ENCODE measurements at regions not wholly inside any gene's neighbourhood (a gene's known extent, or its start where the extent isn't known, plus 50 kb on each side); places are given as distances from the start of the nearest gene placed in this dataset.

- no TSS peak for BruUV-seq (replicated peaks)
- CTCF ChIA-PET = no interaction called here
- Histone ChIP-seq H2AFZ (no peak overlapping the region), H3K36me3 (ENCODE audit: low read depth) (no peaks in the 10 kb centered on the region), H3K4me3 (no peak overlapping the region), H4K20me1 (ENCODE audit: insufficient read depth) (no peaks in the 10 kb centered on the region), H3F3A (ENCODE audit: insufficient read depth, low read depth) (no peaks in the 10 kb centered on the region), H3K27me3 (ENCODE audit: insufficient read depth, low read depth) (peaks cover 83% of the 10 kb centered on the region), H3K4me1 (replicated peaks; ENCODE audit: insufficient read depth) (no peaks in the 10 kb centered on the region), H3K27ac (no peak overlapping the region), H3K79me2 (ENCODE audit: low read depth) (no peaks in the 10 kb centered on the region), H3K4me2 (no peak overlapping the region), H3K9me2 (ENCODE audit: insufficient read depth) (no peaks in the 10 kb centered on the region), H3K9me3 (ENCODE audit: insufficient read depth, low read depth) (no peaks in the 10 kb centered on the region)
- intact Hi-C loops (cut with micrococcal nuclease; ENCODE audit: unreplicated experiment) = no loop called here
- POLR2A ChIA-PET (ENCODE audit: unreplicated experiment) = no interaction called here
- DNase-seq = no peak
- no peak for TF ChIP-seq CTCF (conservative IDR thresholded peaks at IDR 0.05)
- no peak for TF ChIP-seq EZH2 (IDR thresholded peaks at IDR 0.05; ENCODE audit: low read depth)
Measured at GRCh38 chr13:111642156-111642767, 321.8 kb downstream of the TEX29 start.

- Histone ChIP-seq H3K9me3 (ENCODE audit: insufficient read depth, low read depth) (no peaks in the 10 kb centered on the region), H4K20me1 (ENCODE audit: insufficient read depth) (no peaks in the 10 kb centered on the region), H3K4me2 (no peak overlapping the region), H2AFZ (no peak overlapping the region), H3K4me3 (no peak overlapping the region), H3F3A (ENCODE audit: insufficient read depth, low read depth) (no peaks in the 10 kb centered on the region), H3K79me2 (ENCODE audit: low read depth) (no peaks in the 10 kb centered on the region), H3K27ac (no peak overlapping the region), H3K36me3 (ENCODE audit: low read depth) (no peaks in the 10 kb centered on the region), H3K9me2 (ENCODE audit: insufficient read depth) (no peaks in the 10 kb centered on the region), H3K27me3 (ENCODE audit: insufficient read depth, low read depth) (peaks cover 97% of the 10 kb centered on the region), H3K4me1 (replicated peaks; ENCODE audit: insufficient read depth) (no peaks in the 10 kb centered on the region)
- TF ChIP-seq EZH2 (IDR thresholded peaks at IDR 0.05; ENCODE audit: low read depth) (no peak), CTCF (conservative IDR thresholded peaks at IDR 0.05) (no peak)
- ChIA-PET CTCF (no interaction called here), POLR2A (ENCODE audit: unreplicated experiment) (no interaction called here)
- DNase-seq = no peak
- BruUV-seq (replicated peaks) = no TSS peak
- intact Hi-C loops (cut with micrococcal nuclease; ENCODE audit: unreplicated experiment) = no loop called here
Measured at GRCh38 chr13:111644750-111645149, 324.3 kb downstream of the TEX29 start.

- H3K27me3 ChIP-seq (ENCODE audit: insufficient read depth, low read depth) = peaks cover 97% of the 10 kb centered on the region
- TF ChIP-seq CTCF (conservative IDR thresholded peaks at IDR 0.05) (no peak), EZH2 (IDR thresholded peaks at IDR 0.05; ENCODE audit: low read depth) (no peak)
- no peak overlapping the region for H3K4me2 ChIP-seq
- H3F3A ChIP-seq (ENCODE audit: insufficient read depth, low read depth) = no peaks in the 10 kb centered on the region
- CTCF ChIA-PET = no interaction called here
- BruUV-seq (replicated peaks) = no TSS peak
- H3K9me2 ChIP-seq (ENCODE audit: insufficient read depth) = no peaks in the 10 kb centered on the region
- H3K4me1 ChIP-seq (replicated peaks; ENCODE audit: insufficient read depth) = no peaks in the 10 kb centered on the region
- no peaks in the 10 kb centered on the region for H4K20me1 ChIP-seq (ENCODE audit: insufficient read depth)
- H2AFZ ChIP-seq = no peak overlapping the region
- intact Hi-C loops (cut with micrococcal nuclease; ENCODE audit: unreplicated experiment) = no loop called here
- no peaks in the 10 kb centered on the region for H3K79me2 ChIP-seq (ENCODE audit: low read depth)
- DNase-seq = no peak
- POLR2A ChIA-PET (ENCODE audit: unreplicated experiment) = no interaction called here
- no peak overlapping the region for H3K27ac ChIP-seq
- H3K36me3 ChIP-seq (ENCODE audit: low read depth) = no peaks in the 10 kb centered on the region
- no peaks in the 10 kb centered on the region for H3K9me3 ChIP-seq (ENCODE audit: insufficient read depth, low read depth)
- H3K4me3 ChIP-seq = no peak overlapping the region
Measured at GRCh38 chr13:111645198-111645597, 324.8 kb downstream of the TEX29 start.

All from PC-9 (cell line).